GM18861 (cell line): ENCODE measurements at regions not wholly inside any gene's neighbourhood (a gene's known extent, or its start where the extent isn't known, plus 50 kb on each side); places are given as distances from the start of the nearest gene placed in this dataset.
"Not testable (repeated sequence)": the region's sequence is repeated elsewhere in the genome, so short reads cannot be mapped to it uniquely, and the experiment has no call there.

Experiments
- ATAC-seq: cut with Tn5 transposase; IDR thresholded peaks from one replicate; pipeline ENCODE4 v1.9.1; 2021; ENCODE audit not compliant: unreplicated experiment

GRCh38 chr14:86363047-86363446, 833.1 kb downstream of the FLRT2 start:
- no peak for ATAC-seq

GRCh38 chr14:86357876-86358275, 827.9 kb downstream of the FLRT2 start:
- no peak for ATAC-seq

GRCh38 chr14:86357119-86357518, 827.2 kb downstream of the FLRT2 start:
- no peak for ATAC-seq

- no peak for ATAC-seq
Measured at GRCh38 chr14:86346818-86347384, 817.0 kb downstream of the FLRT2 start.

GRCh38 chr14:86334355-86334754, 804.4 kb downstream of the FLRT2 start:
- no peak for ATAC-seq

GRCh38 chr14:86333493-86333892, 803.5 kb downstream of the FLRT2 start:
- no peak for ATAC-seq

GRCh38 chr14:86331341-86331740, 801.4 kb downstream of the FLRT2 start:
- ATAC-seq: no peak

- no peak for ATAC-seq
Measured at GRCh38 chr14:86321151-86321550, 791.2 kb downstream of the FLRT2 start.

- ATAC-seq: not testable (repeated sequence)
Measured at GRCh38 chr14:86312154-86312665, 782.3 kb downstream of the FLRT2 start.

GRCh38 chr14:86311151-86311550, 781.2 kb downstream of the FLRT2 start:
- ATAC-seq: no peak

GRCh38 chr14:86310611-86311010, 780.7 kb downstream of the FLRT2 start:
- ATAC-seq: no peak

- no peak for ATAC-seq
Measured at GRCh38 chr14:86310148-86310547, 780.2 kb downstream of the FLRT2 start.

GRCh38 chr14:86305058-86305457, 775.1 kb downstream of the FLRT2 start:
- ATAC-seq: no peak

- no peak for ATAC-seq
Measured at GRCh38 chr14:86299994-86300393, 770.0 kb downstream of the FLRT2 start.

GRCh38 chr14:86296173-86296572, 766.2 kb downstream of the FLRT2 start:
- no peak for ATAC-seq

- ATAC-seq: no peak
Measured at GRCh38 chr14:86288336-86288735, 758.4 kb downstream of the FLRT2 start.

- ATAC-seq: no peak
Measured at GRCh38 chr14:86279405-86279804, 749.5 kb downstream of the FLRT2 start.

GRCh38 chr14:86257973-86258372, 728.0 kb downstream of the FLRT2 start:
- no peak for ATAC-seq

- ATAC-seq: peak; percentile 88
Measured at GRCh38 chr14:86243158-86243557, 713.2 kb downstream of the FLRT2 start.

- ATAC-seq: no peak
Measured at GRCh38 chr14:86237733-86238132, 707.8 kb downstream of the FLRT2 start.

GRCh38 chr14:86221755-86222154, 691.8 kb downstream of the FLRT2 start:
- no peak for ATAC-seq

- no peak for ATAC-seq
Measured at GRCh38 chr14:86221000-86221399, 691.1 kb downstream of the FLRT2 start.

GRCh38 chr14:86217523-86217922, 687.6 kb downstream of the FLRT2 start:
- ATAC-seq: no peak
